Hematopoietic multipotent progenitor cell treated with erythropoietin and hydrocortisone succinate and interleukin-3 and kit ligand, for 17 days (in vitro differentiated cells): ENCODE measurements at regions not wholly inside any gene's neighbourhood (a gene's known extent, or its start where the extent isn't known, plus 50 kb on each side); places are given as distances from the start of the nearest gene placed in this dataset.
"Not testable (repeated sequence)": the region's sequence is repeated elsewhere in the genome, so short reads cannot be mapped to it uniquely, and the experiment has no call there.

Experiments used
- DNase-seq: peaks from one replicate; pipeline ENCODE4 v3.0.0-alpha.2; 2015; ENCODE audit warnings: low spot score

GRCh38 chr3:106401666-106402490 is 533.1 kb upstream of the CBLB start:
- DNase-seq = no peak

GRCh38 chr3:106403371-106404145 is 534.7 kb upstream of the CBLB start:
- DNase-seq = no peak

- no peak for DNase-seq
Measured at GRCh38 chr3:106413683-106414082, 544.9 kb upstream of the CBLB start.

GRCh38 chr3:106420628-106421027 is 551.8 kb upstream of the CBLB start:
- DNase-seq = no peak

- DNase-seq = no peak
Measured at GRCh38 chr3:106421426-106421825, 552.6 kb upstream of the CBLB start.

- DNase-seq = no peak
Measured at GRCh38 chr3:106421909-106422308, 553.1 kb upstream of the CBLB start.

- DNase-seq = no peak
Measured at GRCh38 chr3:106423321-106424225, 554.8 kb upstream of the CBLB start.

GRCh38 chr3:106425026-106425425 is 556.2 kb upstream of the CBLB start:
- DNase-seq = no peak

GRCh38 chr3:106425916-106426315 is 557.1 kb upstream of the CBLB start:
- no peak for DNase-seq

- no peak for DNase-seq
Measured at GRCh38 chr3:106428565-106428994, 559.8 kb upstream of the CBLB start.

- DNase-seq = no peak
Measured at GRCh38 chr3:106431721-106432120, 562.9 kb upstream of the CBLB start.

GRCh38 chr3:106435899-106436453 is 567.2 kb upstream of the CBLB start:
- DNase-seq = no peak

GRCh38 chr3:106438887-106439286 is 570.1 kb upstream of the CBLB start:
- DNase-seq = no peak

- DNase-seq = no peak
Measured at GRCh38 chr3:106440672-106441071, 571.9 kb upstream of the CBLB start.

GRCh38 chr3:106446271-106446670 is 577.5 kb upstream of the CBLB start:
- no peak for DNase-seq

GRCh38 chr3:106447723-106448301 is 579.0 kb upstream of the CBLB start:
- DNase-seq = no peak

GRCh38 chr3:106448372-106448966 is 579.7 kb upstream of the CBLB start:
- DNase-seq = not testable (repeated sequence)

- DNase-seq = no peak
Measured at GRCh38 chr3:106452096-106452495, 583.3 kb upstream of the CBLB start.

- no peak for DNase-seq
Measured at GRCh38 chr3:106454497-106454896, 585.7 kb upstream of the CBLB start.

GRCh38 chr3:106457281-106458180 is 588.7 kb upstream of the CBLB start:
- DNase-seq = peak; percentile 13
